B cell (primary cell): ENCODE measurements at regions not wholly inside any gene's neighbourhood (a gene's known extent, or its start where the extent isn't known, plus 50 kb on each side); places are given as distances from the start of the nearest gene placed in this dataset.

ENCODE experiments used
- CTCF ChIP-seq: fragments of 200-600 bp; IDR thresholded peaks from one replicate; pipeline ENCODE4 v1.8.0; 2022; ENCODE audit warnings: antibody characterized with exemption, mild to moderate bottlenecking
- EZH2 ChIP-seq: IDR thresholded peaks from 2 replicates; pipeline ENCODE4 v1.6.1; 2012; ENCODE audit warnings: borderline replicate concordance, low read depth, mild to moderate bottlenecking, moderate library complexity, low read length; ENCODE audit not compliant: insufficient read depth, poor library complexity, severe bottlenecking

- TF ChIP-seq CTCF (no peak), EZH2 (no peak)
Observed at GRCh38 chr13:40221131-40221459, 445.3 kb downstream of the FOXO1 start.
